SK-N-SH (cell line): ENCODE measurements at regions not wholly inside any gene's neighbourhood (a gene's known extent, or its start where the extent isn't known, plus 50 kb on each side); places are given as distances from the start of the nearest gene placed in this dataset.

Source experiments
- CTCF ChIA-PET: fragments of 300-600, 350-600 bp; formaldehyde crosslinking; extraction: SDS; loops from one replicate; lab custom pipeline; 2021; lab: Yijun Ruan, JAX
- POLR2A ChIA-PET: fragments of 350-600 bp; sonication (Branson Sonifier 250); formaldehyde crosslinking; extraction: SDS; loops from one replicate; lab custom pipeline; 2020; ENCODE audit warnings: antibody characterized with exemption, inconsistent platforms; lab: Yijun Ruan, JAX
- DNase-seq: peaks from one replicate; pipeline ENCODE4 v3.0.0; 2012
- H2AFZ ChIP-seq: fragments of 200-600 bp; sonication (generic); 2 replicates; pipeline ENCODE4 v1.8.1; 2016; ENCODE audit warnings: antibody characterized with exemption, mild to moderate bottlenecking, low read depth
- H3F3A ChIP-seq: fragments of 200-600 bp; sonication (generic); replicated peaks from 2 replicates; pipeline ENCODE3; 2016; ENCODE audit warnings: antibody characterized with exemption, mild to moderate bottlenecking; ENCODE audit not compliant: insufficient read depth
- H3K27ac ChIP-seq, 2 experiments: fragments of 200-500 bp in 1 of 2; fragments of 200-600 bp in 1 of 2; sonication (Bioruptor generic) in 1 of 2; sonication (generic), shearing (Covaris generic) in 1 of 2; 2 replicates each; pipeline versions ENCODE4 v1.5.1 to v1.6.1; 2014 to 2016; ENCODE audit warnings: low read depth in 2 of 2, inconsistent platforms in 1 of 2, low read length in 1 of 2, mild to moderate bottlenecking in 1 of 2, mixed read lengths in 1 of 2
- H3K27me3 ChIP-seq: fragments of 200-600 bp; sonication (generic), shearing (Covaris generic); 2 replicates; pipeline ENCODE4 v1.6.1; 2016; ENCODE audit warnings: mixed run types; ENCODE audit not compliant: insufficient read depth
- H3K36me3 ChIP-seq, 2 experiments: fragments of 200-500 bp in 1 of 2; fragments of 200-600 bp in 1 of 2; sonication (Bioruptor generic) in 1 of 2; sonication (generic) in 1 of 2; replicated peaks in 1 of 2; 2 replicates each; pipeline versions ENCODE3 to v1.5.1; 2014 to 2016; ENCODE audit warnings: low read length in 1 of 2, mild to moderate bottlenecking in 1 of 2; ENCODE audit not compliant: insufficient read depth in 2 of 2, control insufficient read depth in 1 of 2
- H3K4me1 ChIP-seq, 2 experiments: fragments of 200-500 bp in 1 of 2; fragments of 200-600 bp in 1 of 2; sonication (Bioruptor generic) in 1 of 2; sonication (generic), shearing (Covaris generic) in 1 of 2; 2 replicates each; pipeline versions ENCODE4 v1.5.1 to v1.6.1; 2014 to 2016; ENCODE audit warnings: low read depth in 1 of 2, low read length in 1 of 2, mixed run types in 1 of 2; ENCODE audit not compliant: insufficient read depth in 2 of 2, control insufficient read depth in 1 of 2
- H3K4me2 ChIP-seq: fragments of 200-600 bp; sonication (generic), shearing (Covaris generic); 2 replicates; pipeline ENCODE4 v1.6.1; 2017; ENCODE audit warnings: mixed run types
- H3K4me3 ChIP-seq, 2 experiments: fragments of 200-500 bp in 1 of 2; fragments of 200-600 bp in 1 of 2; sonication (Bioruptor generic) in 1 of 2; sonication (generic), shearing (Covaris generic) in 1 of 2; 2 replicates each; pipeline versions ENCODE4 v1.5.1 to v1.8.1; 2014 to 2016; ENCODE audit warnings: low read depth in 2 of 2, inconsistent platforms in 1 of 2, low read length in 1 of 2, mild to moderate bottlenecking in 1 of 2, mixed read lengths in 1 of 2, moderate library complexity in 1 of 2
- H3K79me2 ChIP-seq: fragments of 200-600 bp; sonication (generic); 2 replicates; pipeline ENCODE4 v1.8.1; 2017; ENCODE audit warnings: mild to moderate bottlenecking; ENCODE audit not compliant: insufficient read depth
- H3K9ac ChIP-seq: fragments of 200-600 bp; sonication (generic); 2 replicates; pipeline ENCODE4 v1.6.1; 2017; ENCODE audit warnings: mixed run types
- H3K9me2 ChIP-seq: fragments of 200-600 bp; sonication (generic); 2 replicates; pipeline ENCODE4 v1.6.1; 2017; ENCODE audit warnings: mixed run types
- H3K9me3 ChIP-seq: fragments of 200-600 bp; sonication (generic); 2 replicates; pipeline ENCODE4 v1.6.1; 2017; ENCODE audit warnings: mixed run types, mild to moderate bottlenecking, moderate library complexity
- H4K20me1 ChIP-seq: fragments of 200-600 bp; sonication (generic); 2 replicates; pipeline ENCODE4 v1.6.1; 2017; ENCODE audit warnings: mild to moderate bottlenecking, mixed run types; ENCODE audit not compliant: insufficient read depth
- CHD2 ChIP-seq: fragments of 150-350 bp; IDR thresholded peaks from 2 replicates; pipeline ENCODE4 v1.6.1; 2018; ENCODE audit warnings: low read length; ENCODE audit not compliant: partially characterized antibody
- CTCF ChIP-seq: fragments of 200-600 bp; sonication (generic); IDR thresholded peaks from 2 replicates; pipeline ENCODE4 v1.6.1; 2017; ENCODE audit warnings: antibody characterized with exemption, mild to moderate bottlenecking, moderate library complexity
- EZH2phosphoT487 ChIP-seq: fragments of 200-600 bp; sonication (generic); IDR thresholded peaks from 2 replicates; pipeline ENCODE4 v1.6.1; 2017; ENCODE audit warnings: low read depth, mixed run types, mild to moderate bottlenecking, antibody characterized with exemption, moderate library complexity, borderline replicate concordance
- FOXJ3 ChIP-seq: sonication (generic); formaldehyde crosslinking; IDR thresholded peaks from 2 replicates; pipeline ENCODE4 v1.5.1; 2020; ENCODE audit warnings: mild to moderate bottlenecking, missing genetic modification reagents
- FOXM1 ChIP-seq: IDR thresholded peaks from 2 replicates; pipeline ENCODE4 v1.4.0; 2012; ENCODE audit warnings: low read depth, mild to moderate bottlenecking
- JUND ChIP-seq: IDR thresholded peaks from 2 replicates; pipeline ENCODE4 v1.4.0; 2012
- MEF2A ChIP-seq: IDR thresholded peaks from 2 replicates; pipeline ENCODE4 v1.4.0; 2012; ENCODE audit warnings: low read depth, borderline replicate concordance
- NRF1 ChIP-seq: IDR thresholded peaks from 2 replicates; pipeline ENCODE4 v1.6.1; 2012; ENCODE audit warnings: low read depth, mild to moderate bottlenecking, low read length
- RAD21 ChIP-seq: IDR thresholded peaks from 2 replicates; pipeline ENCODE4 v1.6.1; 2012; ENCODE audit warnings: mild to moderate bottlenecking, low read length
- RFX5 ChIP-seq: IDR thresholded peaks from 2 replicates; pipeline ENCODE4 v1.6.1; 2012; ENCODE audit warnings: mild to moderate bottlenecking, improper control_type of control experiment, low read length
- SIN3A ChIP-seq: IDR thresholded peaks from 2 replicates; pipeline ENCODE4 v1.6.1; 2012; ENCODE audit warnings: low read depth, mild to moderate bottlenecking, low read length, moderate library complexity, borderline replicate concordance
- SMC3 ChIP-seq: IDR thresholded peaks from 2 replicates; pipeline ENCODE4 v1.6.1; 2012; ENCODE audit warnings: low read depth, low read length, improper control_type of control experiment
- TAF1 ChIP-seq: IDR thresholded peaks from 2 replicates; pipeline ENCODE4 v1.6.1; 2012; ENCODE audit warnings: low read depth, mild to moderate bottlenecking, low read length, moderate library complexity, borderline replicate concordance
- TCF12 ChIP-seq: IDR thresholded peaks from 2 replicates; pipeline ENCODE4 v1.4.0; 2012
- USF2 ChIP-seq: fragments of 150-350 bp; IDR thresholded peaks from 2 replicates; pipeline ENCODE4 v1.6.1; 2017; ENCODE audit warnings: antibody characterized with exemption, low read length, low read depth, borderline replicate concordance
- WGBS: methylation state at CpG from one replicate; pipeline ENCODE4 v1.1.6; 2017; ENCODE audit warnings: low lambda C conversion rate; 5-methylcytosine and 5-hydroxymethylcytosine counted together
- TF ChIP-seq, protein P1 (sequence below): IDR thresholded peaks from 2 replicates; pipeline ENCODE4 v1.4.0; 2012; ENCODE audit warnings: low read depth, borderline replicate concordance
- TF ChIP-seq, protein P2 (sequence below): fragments of 150-350 bp; IDR thresholded peaks from 2 replicates; pipeline ENCODE4 v1.6.1; 2016; ENCODE audit warnings: mild to moderate bottlenecking, low read depth, low read length
- TF ChIP-seq, protein P3 (sequence below): IDR thresholded peaks from 2 replicates; pipeline ENCODE4; 2012

DNA sequence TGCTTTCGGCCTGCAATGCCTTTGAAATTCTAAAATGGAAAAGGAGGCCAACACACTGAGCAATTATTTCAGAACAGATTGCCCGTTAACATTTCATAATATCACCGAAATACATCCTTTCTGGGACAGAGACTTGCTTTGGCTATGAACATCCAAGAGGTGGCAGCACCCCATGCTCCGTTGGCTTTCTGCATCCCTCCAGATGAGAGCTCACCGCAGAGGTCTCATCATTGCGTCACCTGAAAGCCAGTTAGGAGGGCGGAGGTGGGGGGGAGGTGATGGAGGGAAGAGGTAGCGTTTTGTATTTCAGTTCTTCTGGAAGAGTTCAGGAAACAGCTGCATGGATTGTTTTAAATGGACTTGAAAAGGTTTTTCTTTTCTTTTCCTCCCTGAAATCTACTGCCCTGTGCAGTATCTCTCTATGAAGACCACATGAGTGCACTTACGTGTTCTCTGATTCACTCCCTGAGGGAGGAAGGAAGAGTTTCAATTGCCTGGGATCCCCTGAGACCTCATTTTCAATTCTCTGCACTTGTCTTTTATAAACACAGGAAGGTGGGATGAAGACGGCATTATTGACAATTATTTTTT lies 166.8 kb upstream of the PGRMC2 start (continued):
- no peak for TF ChIP-seq FOXJ3 (CRISPR knock-in tag)
- peak; percentile 74 for TF ChIP-seq TCF12
- peak; percentile 43 for TF ChIP-seq JUND
- TF ChIP-seq TAF1 = 0 out of 2 replicates have a peak, but pooled peaks have one; percentile 21
- TF ChIP-seq CTCF = peak; percentile 92
- no peak for TF ChIP-seq EZH2phosphoT487
- TF ChIP-seq, protein P1, sequence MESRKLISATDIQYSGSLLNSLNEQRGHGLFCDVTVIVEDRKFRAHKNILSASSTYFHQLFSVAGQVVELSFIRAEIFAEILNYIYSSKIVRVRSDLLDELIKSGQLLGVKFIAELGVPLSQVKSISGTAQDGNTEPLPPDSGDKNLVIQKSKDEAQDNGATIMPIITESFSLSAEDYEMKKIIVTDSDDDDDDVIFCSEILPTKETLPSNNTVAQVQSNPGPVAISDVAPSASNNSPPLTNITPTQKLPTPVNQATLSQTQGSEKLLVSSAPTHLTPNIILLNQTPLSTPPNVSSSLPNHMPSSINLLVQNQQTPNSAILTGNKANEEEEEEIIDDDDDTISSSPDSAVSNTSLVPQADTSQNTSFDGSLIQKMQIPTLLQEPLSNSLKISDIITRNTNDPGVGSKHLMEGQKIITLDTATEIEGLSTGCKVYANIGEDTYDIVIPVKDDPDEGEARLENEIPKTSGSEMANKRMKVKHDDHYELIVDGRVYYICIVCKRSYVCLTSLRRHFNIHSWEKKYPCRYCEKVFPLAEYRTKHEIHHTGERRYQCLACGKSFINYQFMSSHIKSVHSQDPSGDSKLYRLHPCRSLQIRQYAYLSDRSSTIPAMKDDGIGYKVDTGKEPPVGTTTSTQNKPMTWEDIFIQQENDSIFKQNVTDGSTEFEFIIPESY = no peak
- peak; percentile 58 for TF ChIP-seq CHD2
- no peak for TF ChIP-seq MEF2A
- TF ChIP-seq RAD21 = peak; percentile 94
- 0 out of 2 replicates have a peak, but pooled peaks have one; percentile 17 for TF ChIP-seq FOXM1
- 0 out of 2 replicates have a peak, but pooled peaks have one; percentile 13 for TF ChIP-seq RFX5
- TF ChIP-seq, protein P2, sequence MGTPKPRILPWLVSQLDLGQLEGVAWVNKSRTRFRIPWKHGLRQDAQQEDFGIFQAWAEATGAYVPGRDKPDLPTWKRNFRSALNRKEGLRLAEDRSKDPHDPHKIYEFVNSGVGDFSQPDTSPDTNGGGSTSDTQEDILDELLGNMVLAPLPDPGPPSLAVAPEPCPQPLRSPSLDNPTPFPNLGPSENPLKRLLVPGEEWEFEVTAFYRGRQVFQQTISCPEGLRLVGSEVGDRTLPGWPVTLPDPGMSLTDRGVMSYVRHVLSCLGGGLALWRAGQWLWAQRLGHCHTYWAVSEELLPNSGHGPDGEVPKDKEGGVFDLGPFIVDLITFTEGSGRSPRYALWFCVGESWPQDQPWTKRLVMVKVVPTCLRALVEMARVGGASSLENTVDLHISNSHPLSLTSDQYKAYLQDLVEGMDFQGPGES = no peak
- TF ChIP-seq, protein P3, sequence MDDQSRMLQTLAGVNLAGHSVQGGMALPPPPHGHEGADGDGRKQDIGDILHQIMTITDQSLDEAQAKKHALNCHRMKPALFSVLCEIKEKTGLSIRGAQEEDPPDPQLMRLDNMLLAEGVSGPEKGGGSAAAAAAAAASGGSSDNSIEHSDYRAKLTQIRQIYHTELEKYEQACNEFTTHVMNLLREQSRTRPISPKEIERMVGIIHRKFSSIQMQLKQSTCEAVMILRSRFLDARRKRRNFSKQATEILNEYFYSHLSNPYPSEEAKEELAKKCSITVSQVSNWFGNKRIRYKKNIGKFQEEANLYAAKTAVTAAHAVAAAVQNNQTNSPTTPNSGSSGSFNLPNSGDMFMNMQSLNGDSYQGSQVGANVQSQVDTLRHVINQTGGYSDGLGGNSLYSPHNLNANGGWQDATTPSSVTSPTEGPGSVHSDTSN = peak; percentile 49; the same call in 1 of the 2 replicates

DNA sequence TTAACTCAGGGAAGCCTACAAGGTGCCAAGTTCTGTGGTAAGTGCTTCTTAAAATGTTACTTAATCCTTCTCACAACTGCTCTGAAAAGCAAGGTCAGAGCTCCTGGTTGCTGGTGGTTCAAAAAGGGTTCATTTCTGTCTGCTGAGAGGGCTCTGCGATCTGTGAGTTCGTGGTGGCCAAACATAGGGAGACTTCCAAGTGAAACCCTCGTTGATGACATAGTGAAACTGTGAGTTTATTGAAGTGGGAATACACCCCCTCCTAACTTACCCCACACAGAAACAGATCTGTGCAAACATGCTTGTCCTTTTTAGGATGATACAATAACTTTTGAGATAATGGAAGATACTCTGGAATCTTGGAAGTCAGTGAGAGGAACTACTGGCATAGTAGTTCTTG lies 164.8 kb upstream of the PGRMC2 start:
- peaks cover 9 to 19% of the 10 kb centered on the region in 2 experiments; a peak in 3 of 4 replicates for H3K4me1 ChIP-seq
- ChIA-PET POLR2A (no interaction called here), CTCF (interaction anchor here (0.7 to 6.7 kb wide), 10 partner anchors 11 to 376 kb away, joined by 3 to 50 read pairs (median 10); partner anchors contain the start of gene JADE1)
- H3K36me3 ChIP-seq = no peaks in the 10 kb centered on the region
- no peaks in the 10 kb centered on the region for H3K79me2 ChIP-seq
- H3K4me3 ChIP-seq = no peak overlapping the region
- no peak overlapping the region for H3K4me2 ChIP-seq
- H3K9me3 ChIP-seq = no peaks in the 10 kb centered on the region
- no peak overlapping the region for H3K27ac ChIP-seq
- no peak for DNase-seq
- no peaks in the 10 kb centered on the region for H4K20me1 ChIP-seq
- H2AFZ ChIP-seq = no peak overlapping the region
- H3K9ac ChIP-seq = no peak overlapping the region
- H3K27me3 ChIP-seq = no peaks in the 10 kb centered on the region
- TF ChIP-seq, protein P1 = no peak
- no peak for TF ChIP-seq SMC3
- no peak for TF ChIP-seq USF2
- no peak for TF ChIP-seq NRF1
- TF ChIP-seq EZH2phosphoT487 = no peak
- TF ChIP-seq SIN3A = no peak
- WGBS = 90% methylated on average over 3 of the region's 3 CpGs
- no peaks in the 10 kb centered on the region for H3K9me2 ChIP-seq
- no peaks in the 10 kb centered on the region for H3F3A ChIP-seq
